Heart left ventricle (tissue), 13 donors: ENCODE measurements at regions not wholly inside any gene's neighbourhood (a gene's known extent, or its start where the extent isn't known, plus 50 kb on each side); places are given as distances from the start of the nearest gene placed in this dataset.

Experiments used
- POLR2A ChIP-seq, 2 donors: fragments of 450-650 bp; IDR thresholded peaks; one replicate each; pipeline ENCODE4 v1.6.1; 2017; ENCODE audit warnings: antibody characterized with exemption in 2 of 2, mild to moderate bottlenecking in 2 of 2, moderate library complexity in 2 of 2
- TF ChIP-seq, protein P1 (sequence below), 12 donors: fragments of 200-600 bp; sonication (generic) in 4 of 12; IDR thresholded peaks; one replicate each; pipeline versions ENCODE4 v1.5.0 to v1.8.0; 2018 to 2022; ENCODE audit warnings: antibody characterized with exemption in 12 of 12, mild to moderate bottlenecking in 5 of 12
- donor health status: ischemic (EF 13 %, LVEDD 7.1; RV severe dilation, severe dysfunction).
- donor health status: DM: no; HTN: yes; CAD: no.
- donor health status: DM: no; HTN: no; CAD: no.
- donor health status: ischemic (EF 25% LVEDD 6.9; RV normal size, moderate dysfunction).
- donor health status: ischemic (EF 25% LVEDD 5.7; RV mildly dilated, moderate dysfunction).
- donor health status: ischemic (EF 35%, LVEDD 5.7; RV mildly dilated, moderate dysfunction).
- donor health status: nonischemic (EF 11% LVEDD 7.7; RV severe dilation, severe dysfunction).
- donor health status: DM: yes; HTN: yes; CAD: no.
- donor health status: PGD.
- donor health status: ischemic (EF 29% LVEDD 5.4; RV normal size, mild dysfunction).
- donor health status: nonischemic (EF 23%, LVEDD 6.1; RV moderate dilation, normal function).

DNA sequence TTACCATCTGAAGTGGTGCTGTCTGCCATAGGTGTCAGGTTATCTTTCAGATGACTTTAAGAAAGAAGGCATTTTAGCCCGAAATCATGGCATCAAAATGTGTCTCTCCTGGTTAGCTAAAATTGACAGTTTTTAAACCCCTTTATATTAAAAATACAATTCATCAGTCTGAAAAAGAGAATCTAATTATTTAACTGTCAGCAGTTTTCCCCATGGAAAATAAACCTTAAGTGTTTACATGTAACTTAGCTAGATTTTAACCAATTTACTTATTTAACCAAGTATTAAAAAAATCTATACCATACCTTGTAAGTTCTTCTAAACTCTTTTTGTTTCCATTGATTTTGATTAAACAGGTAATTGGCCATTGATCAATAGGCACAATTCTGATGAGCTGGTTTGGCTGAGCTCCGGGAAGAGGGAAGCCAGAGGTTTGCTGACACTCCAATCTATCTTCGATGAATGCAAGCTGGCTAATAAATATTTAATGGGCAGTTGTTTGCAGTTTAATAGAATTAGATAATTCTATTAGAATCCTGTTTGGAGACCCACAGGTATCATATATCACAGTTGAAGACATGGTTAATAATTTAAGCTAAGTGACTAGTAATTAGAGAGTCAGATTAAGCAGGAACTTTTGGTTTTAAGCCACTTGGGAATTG, 114.0 kb downstream of the MAT2B start:
- TF ChIP-seq, protein P1, sequence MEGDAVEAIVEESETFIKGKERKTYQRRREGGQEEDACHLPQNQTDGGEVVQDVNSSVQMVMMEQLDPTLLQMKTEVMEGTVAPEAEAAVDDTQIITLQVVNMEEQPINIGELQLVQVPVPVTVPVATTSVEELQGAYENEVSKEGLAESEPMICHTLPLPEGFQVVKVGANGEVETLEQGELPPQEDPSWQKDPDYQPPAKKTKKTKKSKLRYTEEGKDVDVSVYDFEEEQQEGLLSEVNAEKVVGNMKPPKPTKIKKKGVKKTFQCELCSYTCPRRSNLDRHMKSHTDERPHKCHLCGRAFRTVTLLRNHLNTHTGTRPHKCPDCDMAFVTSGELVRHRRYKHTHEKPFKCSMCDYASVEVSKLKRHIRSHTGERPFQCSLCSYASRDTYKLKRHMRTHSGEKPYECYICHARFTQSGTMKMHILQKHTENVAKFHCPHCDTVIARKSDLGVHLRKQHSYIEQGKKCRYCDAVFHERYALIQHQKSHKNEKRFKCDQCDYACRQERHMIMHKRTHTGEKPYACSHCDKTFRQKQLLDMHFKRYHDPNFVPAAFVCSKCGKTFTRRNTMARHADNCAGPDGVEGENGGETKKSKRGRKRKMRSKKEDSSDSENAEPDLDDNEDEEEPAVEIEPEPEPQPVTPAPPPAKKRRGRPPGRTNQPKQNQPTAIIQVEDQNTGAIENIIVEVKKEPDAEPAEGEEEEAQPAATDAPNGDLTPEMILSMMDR (IDR thresholded peaks at IDR 0.05), result no peak
- TF ChIP-seq POLR2A (IDR thresholded peaks at IDR 0.05), result no peak
